VCaP (cell line): ENCODE measurements at regions not wholly inside any gene's neighbourhood (a gene's known extent, or its start where the extent isn't known, plus 50 kb on each side); places are given as distances from the start of the nearest gene placed in this dataset.

Source experiments
- H3K27ac ChIP-seq: fragments of 450-650 bp; 2 replicates; pipeline ENCODE4 v1.5.1; 2017
- TF ChIP-seq, protein P1 (sequence below): fragments of 450-650 bp; conservative IDR thresholded peaks from 2 replicates; pipeline ENCODE4 v1.5.1; 2017; ENCODE audit warnings: mild to moderate bottlenecking, moderate library complexity

- H3K27ac ChIP-seq, result no peak overlapping the region
- TF ChIP-seq, protein P1, sequence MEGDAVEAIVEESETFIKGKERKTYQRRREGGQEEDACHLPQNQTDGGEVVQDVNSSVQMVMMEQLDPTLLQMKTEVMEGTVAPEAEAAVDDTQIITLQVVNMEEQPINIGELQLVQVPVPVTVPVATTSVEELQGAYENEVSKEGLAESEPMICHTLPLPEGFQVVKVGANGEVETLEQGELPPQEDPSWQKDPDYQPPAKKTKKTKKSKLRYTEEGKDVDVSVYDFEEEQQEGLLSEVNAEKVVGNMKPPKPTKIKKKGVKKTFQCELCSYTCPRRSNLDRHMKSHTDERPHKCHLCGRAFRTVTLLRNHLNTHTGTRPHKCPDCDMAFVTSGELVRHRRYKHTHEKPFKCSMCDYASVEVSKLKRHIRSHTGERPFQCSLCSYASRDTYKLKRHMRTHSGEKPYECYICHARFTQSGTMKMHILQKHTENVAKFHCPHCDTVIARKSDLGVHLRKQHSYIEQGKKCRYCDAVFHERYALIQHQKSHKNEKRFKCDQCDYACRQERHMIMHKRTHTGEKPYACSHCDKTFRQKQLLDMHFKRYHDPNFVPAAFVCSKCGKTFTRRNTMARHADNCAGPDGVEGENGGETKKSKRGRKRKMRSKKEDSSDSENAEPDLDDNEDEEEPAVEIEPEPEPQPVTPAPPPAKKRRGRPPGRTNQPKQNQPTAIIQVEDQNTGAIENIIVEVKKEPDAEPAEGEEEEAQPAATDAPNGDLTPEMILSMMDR, result no peak
Measured at GRCh38 chr15:70172124-70172523, 74.4 kb upstream of the TLE3 start.

DNA sequence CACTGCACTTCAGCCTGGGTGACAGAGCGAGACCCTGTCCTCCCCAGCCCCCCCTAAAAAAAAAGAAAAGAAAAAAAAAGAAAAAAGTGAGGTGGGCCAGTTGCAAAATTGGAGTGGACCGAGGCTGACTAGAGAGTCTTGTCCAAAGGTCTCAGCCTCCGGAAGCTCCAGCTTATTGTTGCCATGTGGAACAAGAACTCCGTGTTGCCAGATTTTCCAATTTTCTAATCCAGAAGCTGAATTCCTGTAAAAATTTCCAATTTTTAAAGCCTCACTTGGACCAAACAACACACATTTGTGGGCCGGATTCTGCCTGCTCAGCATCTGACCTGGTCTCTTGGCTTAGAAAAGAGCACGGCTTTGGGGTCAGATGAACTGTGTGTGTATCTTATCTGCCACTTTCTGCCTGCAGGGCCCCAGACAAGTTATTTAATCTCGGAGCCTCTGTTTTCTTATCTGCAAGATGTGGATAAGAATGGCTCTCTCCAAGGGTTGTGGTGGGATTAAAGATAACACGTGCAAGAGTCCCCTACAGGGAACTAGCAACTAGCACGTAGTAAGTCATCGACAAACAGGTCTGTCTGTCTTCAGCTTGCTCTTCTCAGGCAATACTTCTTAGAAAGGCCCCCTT, 73.7 kb upstream of the TLE3 start:
- TF ChIP-seq, protein P1, result no peak
- H3K27ac ChIP-seq, result no peak overlapping the region

DNA sequence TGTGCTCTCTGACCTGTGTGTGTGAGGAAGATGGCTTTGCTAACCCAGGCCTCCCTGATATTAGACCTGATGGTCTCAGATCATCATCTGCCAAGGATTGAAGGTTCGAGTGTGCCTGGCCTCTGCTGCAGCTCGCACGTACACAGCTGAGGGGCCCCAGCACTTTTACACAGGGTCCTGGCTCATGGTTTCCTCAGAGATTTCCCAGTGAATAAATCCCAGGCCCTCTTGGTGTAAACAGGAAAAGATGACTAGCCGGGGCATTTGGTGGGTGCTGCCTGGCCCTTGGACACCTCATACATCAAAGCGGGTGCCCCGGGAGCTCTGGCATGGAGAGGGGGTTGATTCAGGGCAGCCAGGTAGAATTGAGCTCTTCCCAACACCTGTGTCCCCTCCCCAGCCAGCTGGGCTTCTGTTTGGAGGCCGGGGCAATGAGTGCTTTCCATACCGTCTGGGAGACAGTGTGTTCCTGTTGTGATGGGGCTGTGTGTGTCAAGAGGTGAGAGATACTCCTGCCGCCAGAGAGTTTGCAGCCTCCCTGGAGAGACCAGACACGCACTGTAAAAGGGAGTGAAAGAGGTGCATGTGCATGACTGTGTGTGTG, 72.5 kb upstream of the TLE3 start:
- TF ChIP-seq, protein P1, result no peak
- H3K27ac ChIP-seq, result no peak overlapping the region

GRCh38 chr15:70169147-70169546, 71.4 kb upstream of the TLE3 start:
- TF ChIP-seq, protein P1, result no peak
- H3K27ac ChIP-seq, result no peak overlapping the region

DNA sequence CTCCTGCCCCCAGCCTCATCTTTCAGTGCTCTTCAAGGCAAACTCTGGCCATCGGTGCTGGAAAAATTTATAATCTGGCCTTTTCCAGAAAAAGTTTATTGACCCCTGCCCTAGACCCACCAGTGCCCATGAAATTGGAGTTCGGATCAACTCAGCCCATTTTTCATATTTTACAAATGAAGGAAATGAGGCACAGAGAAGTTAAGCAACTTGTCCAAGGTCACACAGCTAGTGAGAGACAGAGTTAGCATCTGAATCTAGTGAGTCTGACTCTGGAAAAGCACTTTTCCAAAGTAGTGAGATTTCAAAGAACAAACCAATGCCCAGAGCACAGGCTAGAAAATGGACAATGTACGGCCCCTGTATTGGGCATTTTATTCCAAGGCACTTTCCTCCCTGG, 69.4 kb upstream of the TLE3 start:
- no peak overlapping the region for H3K27ac ChIP-seq
- TF ChIP-seq, protein P1, result no peak

DNA sequence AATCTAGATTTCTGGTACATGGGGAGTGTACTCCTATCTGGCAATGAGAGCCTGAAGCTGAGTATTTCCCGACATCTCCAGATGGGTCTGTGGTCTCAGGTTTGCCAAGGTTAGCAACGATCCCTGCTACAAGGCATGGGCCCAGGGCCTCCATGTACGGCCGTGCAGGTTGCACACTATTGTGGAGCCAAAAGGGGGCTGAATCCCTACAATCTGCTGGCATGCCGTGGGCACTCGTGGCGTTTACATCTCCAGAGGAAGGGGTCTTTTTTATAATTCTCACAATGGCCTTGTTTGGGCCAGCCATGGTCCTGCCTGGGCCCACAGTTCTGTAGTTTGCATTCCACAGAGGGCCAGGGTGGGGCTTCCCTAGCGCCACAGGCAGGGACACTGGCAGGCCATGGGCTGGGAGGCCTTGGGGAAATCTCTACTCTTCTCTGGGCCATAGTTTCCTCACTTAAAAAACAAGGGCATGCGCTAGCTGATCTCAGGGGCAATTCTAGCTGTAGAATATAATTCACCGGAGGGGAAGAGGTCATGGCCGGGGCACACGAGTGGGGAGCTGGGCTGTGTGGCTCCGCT, 68.9 kb upstream of the TLE3 start:
- TF ChIP-seq, protein P1, result no peak

DNA sequence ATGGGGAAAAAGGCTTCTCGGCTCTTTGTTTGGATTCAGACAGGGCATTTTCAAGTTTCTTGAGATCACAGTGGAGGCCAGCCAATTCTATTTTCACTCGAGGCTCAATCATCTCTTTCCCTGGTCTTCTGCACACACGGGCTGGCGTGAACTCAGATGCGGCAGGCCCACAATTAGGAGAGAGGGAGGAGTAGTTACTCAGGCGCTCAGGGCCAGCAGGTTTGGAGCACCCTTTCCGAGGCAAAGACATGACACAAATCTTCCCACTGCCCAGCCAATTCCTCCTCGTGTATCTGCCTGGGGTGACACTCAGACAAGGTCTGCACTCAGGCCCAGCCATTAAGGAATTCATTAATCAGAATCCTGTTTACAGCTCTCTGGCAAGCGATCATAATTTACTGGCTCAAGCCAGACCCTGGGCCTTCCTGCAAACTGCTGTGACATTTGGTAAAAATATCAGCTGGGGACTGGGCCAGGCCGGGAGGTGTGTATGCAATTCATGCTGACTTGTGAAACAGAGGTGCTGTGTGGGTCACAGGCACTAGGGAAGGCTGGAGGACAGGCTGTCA, 68.1 kb upstream of the TLE3 start:
- H3K27ac ChIP-seq, result no peak overlapping the region

More for the DNA sequence above, 68.9 kb upstream of the TLE3 start:
- no peak overlapping the region for H3K27ac ChIP-seq

More for the DNA sequence above, 68.1 kb upstream of the TLE3 start:
- TF ChIP-seq, protein P1, result no peak
